NT2/D1 (cell line): ENCODE measurements at regions not wholly inside any gene's neighbourhood (a gene's known extent, or its start where the extent isn't known, plus 50 kb on each side); places are given as distances from the start of the nearest gene placed in this dataset.

Experiments used
- DNase-seq: peaks from one replicate; pipeline ENCODE4 v3.0.0-alpha.2; 2011; ENCODE audit warnings: low read depth, low spot score
- H3K27me3 ChIP-seq: 2 replicates; pipeline ENCODE4 v1.6.0; 2011; ENCODE audit warnings: mild to moderate bottlenecking; ENCODE audit not compliant: insufficient read length, insufficient read depth
- H3K36me3 ChIP-seq: 2 replicates; pipeline ENCODE4 v1.6.1; 2011; ENCODE audit warnings: mild to moderate bottlenecking, low read length, mixed read lengths; ENCODE audit not compliant: insufficient read depth, insufficient read length
- H3K4me1 ChIP-seq: 2 replicates; pipeline ENCODE4 v1.5.1; 2011; ENCODE audit not compliant: insufficient read depth, insufficient read length
- H3K4me3 ChIP-seq: 2 replicates; pipeline ENCODE4 v1.5.1; 2011; ENCODE audit warnings: low read depth; ENCODE audit not compliant: insufficient read length
- H3K9ac ChIP-seq: 2 replicates; pipeline ENCODE4 v1.6.0; 2011; ENCODE audit warnings: low read depth; ENCODE audit not compliant: insufficient read length
- H3K9me3 ChIP-seq: 2 replicates; pipeline ENCODE4 v1.5.1; 2011; ENCODE audit warnings: mild to moderate bottlenecking, low read length; ENCODE audit not compliant: insufficient read depth
- SUZ12 ChIP-seq: IDR thresholded peaks from 2 replicates; pipeline ENCODE4 v1.6.1; 2011; ENCODE audit not compliant: insufficient read length, insufficient read depth; ENCODE audit errors: extremely low read depth
- YY1 ChIP-seq: IDR thresholded peaks from 2 replicates; pipeline ENCODE4 v1.6.1; 2011; ENCODE audit not compliant: insufficient read length, insufficient read depth
- ZNF274 ChIP-seq: IDR thresholded peaks from 2 replicates; pipeline ENCODE4 v1.6.1; 2011; ENCODE audit warnings: mild to moderate bottlenecking, low read depth, low read length

- TF ChIP-seq YY1 (no peak), ZNF274 (no peak), SUZ12 (no peak)
- Histone ChIP-seq H3K9me3 (no peaks in the 10 kb centered on the region), H3K4me1 (peaks cover 23% of the 10 kb centered on the region), H3K27me3 (no peaks in the 10 kb centered on the region), H3K4me3 (no peak overlapping the region), H3K36me3 (no peaks in the 10 kb centered on the region), H3K9ac (no peak overlapping the region)
- no peak for DNase-seq
Measured at GRCh38 chr15:62452667-62453066, 287.6 kb upstream of the C2CD4B start.

- peaks cover 23% of the 10 kb centered on the region for H3K4me1 ChIP-seq
- DNase-seq: no peak
- H3K9me3 ChIP-seq: no peaks in the 10 kb centered on the region
- no peak overlapping the region for H3K9ac ChIP-seq
- no peak overlapping the region for H3K4me3 ChIP-seq
- TF ChIP-seq YY1: no peak
- no peak for TF ChIP-seq SUZ12
- no peak for TF ChIP-seq ZNF274
- no peaks in the 10 kb centered on the region for H3K36me3 ChIP-seq
- no peaks in the 10 kb centered on the region for H3K27me3 ChIP-seq
Measured at GRCh38 chr15:62453375-62453774, 288.3 kb upstream of the C2CD4B start.

- no peak for TF ChIP-seq YY1
- TF ChIP-seq SUZ12: no peak
- no peak for TF ChIP-seq ZNF274
- H3K9me3 ChIP-seq: no peaks in the 10 kb centered on the region
- no peak overlapping the region for H3K4me3 ChIP-seq
- peaks cover 23% of the 10 kb centered on the region for H3K4me1 ChIP-seq
- H3K36me3 ChIP-seq: no peaks in the 10 kb centered on the region
- no peaks in the 10 kb centered on the region for H3K27me3 ChIP-seq
- DNase-seq: no peak
- no peak overlapping the region for H3K9ac ChIP-seq
Measured at GRCh38 chr15:62453981-62454380, 288.9 kb upstream of the C2CD4B start.

DNA sequence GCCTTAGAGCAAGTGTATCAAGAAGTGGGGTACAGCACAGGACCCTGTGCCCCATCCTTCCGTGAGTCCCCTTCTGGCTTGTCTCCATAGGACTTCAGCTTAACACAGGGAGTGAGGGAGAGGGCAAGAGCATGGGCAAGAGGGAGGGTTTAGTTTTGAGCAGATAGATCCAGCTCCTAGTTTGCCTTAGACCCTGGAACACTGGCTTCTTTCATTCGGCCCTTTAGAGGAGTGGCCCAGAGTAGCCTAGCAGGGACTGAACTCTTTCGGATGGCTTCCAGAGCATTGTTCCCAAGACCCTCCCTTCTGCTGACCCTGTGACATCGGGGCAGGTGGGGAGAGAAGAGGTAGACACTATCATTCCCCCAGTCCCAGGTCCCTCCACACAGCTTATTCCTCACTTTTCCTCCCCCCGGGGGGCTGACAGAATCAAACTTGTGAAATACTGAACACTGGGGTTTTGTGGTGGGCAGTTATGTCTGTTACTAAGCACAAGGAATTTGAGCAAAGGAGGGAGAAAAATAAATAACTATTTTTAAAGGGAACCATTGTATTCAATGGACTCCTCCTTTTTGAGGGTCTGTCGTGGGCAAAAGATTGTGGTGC, 289.6 kb upstream of the C2CD4B start:
- Histone ChIP-seq H3K9me3 (no peaks in the 10 kb centered on the region), H3K27me3 (no peaks in the 10 kb centered on the region), H3K4me3 (no peak overlapping the region), H3K36me3 (no peaks in the 10 kb centered on the region), H3K4me1 (peaks cover 23% of the 10 kb centered on the region), H3K9ac (no peak overlapping the region)
- TF ChIP-seq YY1 (no peak), ZNF274 (no peak), SUZ12 (no peak)
- no peak for DNase-seq

DNA sequence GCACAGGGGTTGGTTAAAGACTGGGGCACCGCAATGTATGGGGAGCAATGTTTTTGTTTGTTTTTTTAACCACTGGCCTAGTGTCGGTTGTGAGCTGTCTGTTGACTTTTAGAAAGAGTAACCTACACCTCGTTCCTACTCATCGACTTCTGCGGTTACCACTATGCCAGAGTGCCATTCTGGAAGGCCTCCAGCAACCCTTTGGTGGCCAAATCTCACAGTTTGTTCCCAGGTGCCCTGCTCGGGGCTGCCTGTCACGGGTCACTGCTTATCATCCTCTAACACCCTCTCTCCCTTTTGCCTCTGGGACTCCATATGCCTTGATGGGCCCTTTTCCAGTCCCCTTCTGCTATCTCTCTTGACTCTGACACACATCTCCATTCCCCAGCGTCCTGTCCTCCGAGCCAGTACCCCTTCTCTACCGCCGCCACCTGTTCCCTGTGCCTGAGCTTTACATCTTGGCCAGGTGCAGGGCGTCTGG, 290.4 kb upstream of the C2CD4B start:
- no peak overlapping the region for H3K9ac ChIP-seq
- no peaks in the 10 kb centered on the region for H3K9me3 ChIP-seq
- no peaks in the 10 kb centered on the region for H3K36me3 ChIP-seq
- no peaks in the 10 kb centered on the region for H3K27me3 ChIP-seq
- no peak overlapping the region for H3K4me3 ChIP-seq
- DNase-seq: no peak
- no peak for TF ChIP-seq YY1
- no peak for TF ChIP-seq SUZ12
- TF ChIP-seq ZNF274: no peak
- peaks cover 23% of the 10 kb centered on the region for H3K4me1 ChIP-seq

DNA sequence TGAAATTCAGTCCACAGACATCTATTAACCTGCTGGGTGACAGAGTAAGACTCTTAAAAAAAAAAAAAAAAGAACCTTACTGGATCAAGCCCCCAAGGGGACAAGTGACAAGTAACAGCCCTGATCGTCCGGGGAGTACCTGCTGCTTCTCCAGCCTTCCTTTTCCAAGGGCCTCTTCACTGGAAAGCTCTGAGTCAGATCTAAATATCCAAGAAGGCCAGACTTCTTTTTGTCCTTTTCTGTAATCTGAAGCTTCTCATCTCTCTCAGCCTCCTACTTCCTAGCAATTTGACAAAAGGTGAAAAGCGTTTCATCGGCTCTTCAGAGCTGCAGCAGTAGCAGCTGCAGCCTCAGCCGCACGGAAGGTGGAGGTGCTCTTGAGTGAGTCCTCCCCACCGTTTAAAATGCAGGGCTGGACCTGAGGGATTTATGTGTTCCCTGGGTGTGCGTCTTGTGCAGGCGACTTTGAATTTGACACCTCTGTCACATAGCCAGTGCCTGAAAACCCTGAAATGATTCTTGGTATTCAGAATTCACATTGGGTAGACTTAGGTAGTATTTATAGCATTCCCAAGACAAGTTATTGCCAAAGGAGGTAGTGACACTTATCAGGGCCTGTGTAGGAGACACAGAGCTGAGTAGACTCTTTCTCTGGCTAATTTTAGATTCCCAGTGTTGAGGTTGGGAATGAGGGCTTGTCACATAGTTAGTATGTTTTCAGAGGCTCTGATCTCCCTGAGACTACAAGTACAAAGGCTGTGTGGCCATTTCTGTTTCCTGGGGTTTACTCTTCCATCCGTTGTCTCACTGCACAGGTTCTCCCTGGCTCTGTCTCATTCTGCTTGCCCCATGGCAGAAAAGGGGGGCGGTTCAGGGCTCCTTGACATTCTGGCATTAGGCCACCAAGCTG, 291.2 kb upstream of the C2CD4B start:
- Histone ChIP-seq H3K4me1 (peaks cover 23% of the 10 kb centered on the region), H3K9me3 (no peaks in the 10 kb centered on the region), H3K9ac (no peak overlapping the region), H3K36me3 (no peaks in the 10 kb centered on the region), H3K27me3 (no peaks in the 10 kb centered on the region), H3K4me3 (no peak overlapping the region)
- DNase-seq: no peak
- no peak for TF ChIP-seq ZNF274
- TF ChIP-seq SUZ12: no peak
- TF ChIP-seq YY1: no peak

GRCh38 chr15:62457100-62457499, 292.0 kb upstream of the C2CD4B start:
- no peaks in the 10 kb centered on the region for H3K27me3 ChIP-seq
- H3K36me3 ChIP-seq: no peaks in the 10 kb centered on the region
- no peak overlapping the region for H3K9ac ChIP-seq
- TF ChIP-seq SUZ12 (no peak), YY1 (no peak), ZNF274 (no peak)
- no peak overlapping the region for H3K4me3 ChIP-seq
- H3K4me1 ChIP-seq: peaks cover 18% of the 10 kb centered on the region
- no peaks in the 10 kb centered on the region for H3K9me3 ChIP-seq
- no peak for DNase-seq
